GM12865 (cell line): ENCODE measurements at regions not wholly inside any gene's neighbourhood (a gene's known extent, or its start where the extent isn't known, plus 50 kb on each side); places are given as distances from the start of the nearest gene placed in this dataset.

Experiments
- DNase-seq: peaks from one replicate; pipeline ENCODE4 v3.0.0; 2010; ENCODE audit warnings: low read depth
- H3K4me3 ChIP-seq: 2 replicates; pipeline ENCODE4 v1.5.1; 2011; ENCODE audit warnings: mild to moderate bottlenecking, low read depth, low read length, control low read depth
- TF ChIP-seq, protein P1 (sequence below): IDR thresholded peaks from 2 replicates; pipeline ENCODE4 v1.5.1; 2011; ENCODE audit warnings: low read length, control low read depth, low read depth, inconsistent platforms; ENCODE audit not compliant: insufficient read depth; ENCODE audit errors: missing control alignments

DNA sequence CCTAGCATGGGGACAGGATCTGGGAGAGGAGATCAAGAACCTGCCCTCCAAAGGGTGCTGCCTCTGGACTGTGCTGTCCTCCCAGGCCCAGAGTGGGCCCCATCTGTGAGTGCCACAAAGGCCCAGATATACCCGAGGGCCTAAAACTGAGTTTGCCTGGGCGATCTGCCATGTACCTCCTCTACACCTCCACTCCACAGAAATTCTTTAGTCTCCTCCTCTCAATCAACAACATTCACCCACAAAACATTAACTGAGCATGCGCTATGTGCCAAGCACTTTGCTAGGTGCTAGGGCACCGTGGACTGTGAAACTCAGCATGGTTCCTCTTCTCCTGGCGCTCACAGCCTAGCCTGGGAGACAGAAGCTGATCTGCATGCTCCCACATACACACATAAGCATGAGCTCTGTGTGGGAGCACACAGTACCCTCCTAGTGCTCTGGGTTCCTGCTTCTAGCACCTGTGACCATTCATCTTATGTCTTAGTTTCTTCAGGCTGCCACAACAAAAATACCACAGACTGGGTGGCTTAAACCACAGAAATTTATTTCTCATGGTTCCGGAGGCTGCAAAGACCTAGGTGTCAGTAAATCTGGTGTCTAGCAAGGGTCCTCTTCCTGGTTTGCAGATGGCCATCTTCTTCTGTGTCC, 82.0 kb upstream of the FSTL4 start:
- DNase-seq, result peak; percentile 76
- TF ChIP-seq, protein P1, sequence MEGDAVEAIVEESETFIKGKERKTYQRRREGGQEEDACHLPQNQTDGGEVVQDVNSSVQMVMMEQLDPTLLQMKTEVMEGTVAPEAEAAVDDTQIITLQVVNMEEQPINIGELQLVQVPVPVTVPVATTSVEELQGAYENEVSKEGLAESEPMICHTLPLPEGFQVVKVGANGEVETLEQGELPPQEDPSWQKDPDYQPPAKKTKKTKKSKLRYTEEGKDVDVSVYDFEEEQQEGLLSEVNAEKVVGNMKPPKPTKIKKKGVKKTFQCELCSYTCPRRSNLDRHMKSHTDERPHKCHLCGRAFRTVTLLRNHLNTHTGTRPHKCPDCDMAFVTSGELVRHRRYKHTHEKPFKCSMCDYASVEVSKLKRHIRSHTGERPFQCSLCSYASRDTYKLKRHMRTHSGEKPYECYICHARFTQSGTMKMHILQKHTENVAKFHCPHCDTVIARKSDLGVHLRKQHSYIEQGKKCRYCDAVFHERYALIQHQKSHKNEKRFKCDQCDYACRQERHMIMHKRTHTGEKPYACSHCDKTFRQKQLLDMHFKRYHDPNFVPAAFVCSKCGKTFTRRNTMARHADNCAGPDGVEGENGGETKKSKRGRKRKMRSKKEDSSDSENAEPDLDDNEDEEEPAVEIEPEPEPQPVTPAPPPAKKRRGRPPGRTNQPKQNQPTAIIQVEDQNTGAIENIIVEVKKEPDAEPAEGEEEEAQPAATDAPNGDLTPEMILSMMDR, result no peak
- H3K4me3 ChIP-seq, result no peak overlapping the region

DNA sequence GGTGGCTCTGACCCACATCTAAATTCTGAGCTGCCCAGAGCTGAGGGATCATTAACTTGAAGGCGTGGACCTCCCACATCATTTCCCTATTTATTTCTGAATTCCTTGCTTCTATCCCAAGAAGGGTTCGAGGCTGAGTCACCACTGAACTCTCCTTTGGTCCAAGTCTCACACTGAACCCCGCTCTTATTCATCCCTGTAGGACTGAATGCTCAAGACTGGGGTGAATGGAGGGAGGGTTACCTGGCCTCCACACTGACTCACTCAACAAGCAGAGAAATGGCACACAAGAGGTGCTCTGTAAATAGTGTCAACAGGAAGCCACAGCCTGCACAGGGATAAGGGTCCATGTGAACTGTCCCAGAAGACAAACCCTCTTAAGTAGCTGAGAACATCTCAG, 79.1 kb upstream of the FSTL4 start:
- TF ChIP-seq, protein P1, result no peak
- no peak overlapping the region for H3K4me3 ChIP-seq
- no peak for DNase-seq

DNA sequence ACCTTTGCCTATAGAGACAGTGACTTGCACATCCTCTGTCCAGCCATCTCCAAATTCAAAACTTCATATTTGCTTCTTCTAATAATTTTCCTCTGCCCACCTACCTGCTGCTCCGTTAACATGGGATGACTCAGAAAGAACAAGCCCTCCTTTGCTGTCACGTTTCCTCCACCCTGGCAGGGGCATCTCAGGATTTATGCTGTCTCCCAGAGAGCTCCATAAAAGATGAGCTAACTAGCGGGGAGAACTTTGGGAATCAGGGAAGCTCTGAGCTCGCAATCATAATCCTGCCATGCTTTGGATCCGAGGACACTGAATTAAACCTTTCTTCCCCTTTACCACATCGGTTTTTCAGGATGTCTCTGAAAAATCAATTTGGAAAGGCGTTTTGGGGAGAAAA, 78.4 kb upstream of the FSTL4 start:
- TF ChIP-seq, protein P1, result no peak
- no peak for DNase-seq

DNA sequence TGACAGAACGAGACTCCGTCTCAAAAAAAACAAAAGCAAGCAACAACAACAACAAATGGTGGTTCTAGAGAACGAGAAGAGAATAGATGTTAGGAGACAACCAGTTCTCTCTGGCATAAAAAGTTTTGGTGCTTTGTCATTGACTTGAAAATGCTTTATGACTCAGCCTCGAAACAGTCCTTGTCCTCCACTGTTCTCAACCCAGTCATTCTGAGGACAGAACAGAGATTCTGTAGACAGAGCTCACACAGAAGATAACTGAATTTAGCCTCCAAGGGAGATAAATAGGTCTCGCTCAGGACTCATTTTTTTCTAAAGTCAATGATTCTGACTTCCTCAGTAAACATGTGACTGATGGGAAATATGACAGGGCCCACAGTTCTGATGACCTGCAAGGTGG, 76.0 kb upstream of the FSTL4 start:
- TF ChIP-seq, protein P1, result no peak
- DNase-seq, result peak; percentile 74
- no peak overlapping the region for H3K4me3 ChIP-seq

More for the DNA sequence above, 78.4 kb upstream of the FSTL4 start:
- no peak overlapping the region for H3K4me3 ChIP-seq

DNA sequence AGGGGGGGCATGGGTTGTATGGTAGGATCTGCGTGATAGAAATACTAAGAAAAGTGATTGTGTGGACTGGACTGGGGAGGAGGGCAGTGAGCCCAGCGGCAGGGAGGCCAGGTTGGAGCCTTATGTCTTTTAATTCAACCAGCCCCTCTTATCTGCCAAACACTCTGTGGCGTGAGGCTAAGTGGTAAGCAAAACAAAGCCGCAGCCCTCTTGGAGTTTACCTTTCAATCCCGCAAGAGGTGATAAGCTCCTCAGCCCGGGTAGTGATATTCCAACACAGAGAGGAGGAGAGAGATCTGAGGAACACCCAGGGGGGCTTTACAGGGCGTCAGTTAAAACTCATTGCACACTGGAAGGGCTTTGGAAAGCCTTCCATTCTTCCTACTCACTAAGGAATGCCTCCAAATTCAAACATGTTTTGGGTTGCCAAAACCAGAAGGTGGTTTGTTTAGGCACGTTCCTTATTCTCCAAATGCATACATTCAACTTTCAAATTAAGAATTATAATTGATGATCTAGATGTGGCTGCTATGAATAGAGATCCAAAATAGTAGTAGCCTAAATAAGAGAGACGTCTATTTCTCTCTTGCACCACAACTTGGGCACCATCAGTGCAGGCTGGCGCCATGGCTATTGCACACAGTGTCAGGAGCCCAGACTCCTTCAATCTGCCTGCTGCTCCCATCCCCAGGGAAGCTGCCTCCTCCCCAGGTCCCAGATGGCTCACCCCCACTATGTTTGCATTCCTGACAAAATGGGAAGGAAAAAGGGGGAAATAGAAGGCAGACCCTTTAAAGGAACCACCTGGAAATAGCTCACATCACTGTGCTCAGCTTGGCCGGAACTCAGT, 75.1 kb upstream of the FSTL4 start:
- DNase-seq, result no peak
- H3K4me3 ChIP-seq, result no peak overlapping the region
- TF ChIP-seq, protein P1, result no peak

DNA sequence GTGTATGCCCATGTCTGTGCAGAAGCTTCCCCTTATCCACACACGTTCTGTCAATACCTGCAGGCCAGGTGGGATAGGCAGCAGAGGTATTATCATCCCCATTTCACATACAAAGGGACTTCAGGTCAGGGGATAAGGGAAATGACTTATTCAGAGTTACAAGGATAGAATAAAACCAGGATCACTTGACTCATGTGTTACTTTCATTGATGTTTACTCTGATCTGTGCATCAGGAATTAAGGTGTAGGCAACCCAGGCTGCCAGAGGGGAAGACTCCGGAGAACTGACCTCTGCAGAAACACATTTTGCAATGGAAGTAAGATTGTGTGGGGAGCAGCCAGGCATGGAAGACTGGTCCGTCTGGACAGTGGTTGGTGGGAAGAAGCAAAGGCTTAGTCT, 74.2 kb upstream of the FSTL4 start:
- DNase-seq, result no peak
- H3K4me3 ChIP-seq, result no peak overlapping the region
- TF ChIP-seq, protein P1, result no peak
